C4-2B (cell line): ENCODE measurements at regions not wholly inside any gene's neighbourhood (a gene's known extent, or its start where the extent isn't known, plus 50 kb on each side); places are given as distances from the start of the nearest gene placed in this dataset.

Source experiments
- ZFX ChIP-seq: fragments of 450-650 bp; IDR thresholded peaks from 2 replicates; pipeline ENCODE4 v1.6.1; 2017
- TF ChIP-seq, protein P1 (sequence below): fragments of 450-650 bp; conservative IDR thresholded peaks from 2 replicates; pipeline ENCODE4 v1.5.1; 2017; ENCODE audit warnings: mild to moderate bottlenecking

DNA sequence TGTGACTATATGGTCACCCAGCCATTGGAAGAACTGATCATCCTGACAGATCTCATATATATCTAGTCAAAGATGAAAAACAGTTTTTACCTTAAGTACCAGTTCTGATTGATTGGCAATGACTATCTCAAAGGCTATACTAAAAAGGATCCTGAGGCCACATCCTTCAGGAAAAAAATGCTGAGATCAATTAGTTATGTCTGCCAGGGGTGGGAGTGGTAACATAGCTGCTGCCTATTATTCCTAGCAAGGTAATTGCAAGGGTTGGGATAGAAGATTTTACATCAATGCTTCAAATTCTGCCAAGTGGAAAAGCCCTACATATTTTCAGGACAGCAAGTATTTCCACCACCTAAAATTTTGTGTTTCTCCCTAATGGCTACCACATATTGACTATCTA, 114.7 kb downstream of the C1D start:
- TF ChIP-seq, protein P1, sequence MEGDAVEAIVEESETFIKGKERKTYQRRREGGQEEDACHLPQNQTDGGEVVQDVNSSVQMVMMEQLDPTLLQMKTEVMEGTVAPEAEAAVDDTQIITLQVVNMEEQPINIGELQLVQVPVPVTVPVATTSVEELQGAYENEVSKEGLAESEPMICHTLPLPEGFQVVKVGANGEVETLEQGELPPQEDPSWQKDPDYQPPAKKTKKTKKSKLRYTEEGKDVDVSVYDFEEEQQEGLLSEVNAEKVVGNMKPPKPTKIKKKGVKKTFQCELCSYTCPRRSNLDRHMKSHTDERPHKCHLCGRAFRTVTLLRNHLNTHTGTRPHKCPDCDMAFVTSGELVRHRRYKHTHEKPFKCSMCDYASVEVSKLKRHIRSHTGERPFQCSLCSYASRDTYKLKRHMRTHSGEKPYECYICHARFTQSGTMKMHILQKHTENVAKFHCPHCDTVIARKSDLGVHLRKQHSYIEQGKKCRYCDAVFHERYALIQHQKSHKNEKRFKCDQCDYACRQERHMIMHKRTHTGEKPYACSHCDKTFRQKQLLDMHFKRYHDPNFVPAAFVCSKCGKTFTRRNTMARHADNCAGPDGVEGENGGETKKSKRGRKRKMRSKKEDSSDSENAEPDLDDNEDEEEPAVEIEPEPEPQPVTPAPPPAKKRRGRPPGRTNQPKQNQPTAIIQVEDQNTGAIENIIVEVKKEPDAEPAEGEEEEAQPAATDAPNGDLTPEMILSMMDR = no peak
- no peak for TF ChIP-seq ZFX
